RWPE1 (cell line): ENCODE measurements at regions not wholly inside any gene's neighbourhood (a gene's known extent, or its start where the extent isn't known, plus 50 kb on each side); places are given as distances from the start of the nearest gene placed in this dataset.
"Not testable (repeated sequence)": the region's sequence is repeated elsewhere in the genome, so short reads cannot be mapped to it uniquely, and the experiment has no call there.

Experiments
- CTCF ChIA-PET: fragments of 350-600 bp; sonication (Branson Sonifier 250); formaldehyde crosslinking; extraction: SDS; loops from one replicate; lab custom pipeline; 2021; lab: Yijun Ruan, JAX
- POLR2A ChIA-PET: fragments of 400-600 bp; formaldehyde crosslinking; extraction: SDS; loops from one replicate; lab custom pipeline; 2020; ENCODE audit warnings: antibody characterized with exemption; ENCODE audit not compliant: low non-redundant PET; lab: Yijun Ruan, JAX
- DNase-seq: peaks from one replicate; pipeline ENCODE4 v3.0.0; 2012; ENCODE audit warnings: low spot score
- H3K27ac ChIP-seq: fragments of 450-650 bp; 2 replicates; pipeline ENCODE4 v1.5.1; 2017
- CTCF ChIP-seq: fragments of 450-650 bp; conservative IDR thresholded peaks from 2 replicates; pipeline ENCODE4 v1.5.1; 2017; ENCODE audit warnings: low read depth, mild to moderate bottlenecking

- POLR2A ChIA-PET, DNase-seq, H3K27ac ChIP-seq, CTCF ChIA-PET: not testable (repeated sequence)
These were observed 88.6 kb upstream of the NFIL3 start for GRCh38 chr9:91512235-91512634.

GRCh38 chr9:91503673-91504081, 80.0 kb upstream of the NFIL3 start:
- ChIA-PET CTCF (no interaction called here), POLR2A (no interaction called here)
- TF ChIP-seq CTCF, result no peak
- no peak for DNase-seq
- no peak overlapping the region for H3K27ac ChIP-seq

GRCh38 chr9:91502913-91503672, 79.5 kb upstream of the NFIL3 start:
- ChIA-PET CTCF (no interaction called here), POLR2A (no interaction called here)
- no peak overlapping the region for H3K27ac ChIP-seq
- no peak for TF ChIP-seq CTCF
- no peak for DNase-seq

GRCh38 chr9:91502475-91502874, 78.8 kb upstream of the NFIL3 start:
- no peak for DNase-seq
- TF ChIP-seq CTCF, result no peak
- H3K27ac ChIP-seq, result no peak overlapping the region
- CTCF ChIA-PET, result interaction anchor here (0.8 kb wide), 1 partner anchor 69 kb away, joined by 4 read pairs; no protein-coding TSS in a partner anchor
- POLR2A ChIA-PET, result no interaction called here

GRCh38 chr9:91500509-91501014, 76.9 kb upstream of the NFIL3 start:
- POLR2A ChIA-PET, result no interaction called here
- H3K27ac ChIP-seq, result no peak overlapping the region
- CTCF ChIA-PET, result interaction anchor here (1.2 kb wide), 1 partner anchor 73 kb away, joined by 4 read pairs; no protein-coding TSS in a partner anchor
- DNase-seq, result peak; percentile 75
- TF ChIP-seq CTCF, result no peak

- POLR2A ChIA-PET, result no interaction called here
- H3K27ac ChIP-seq, result no peak overlapping the region
- CTCF ChIA-PET, result interaction anchor here (1.2 to 1.4 kb wide), 2 partner anchors 10 to 581 kb away, joined by 5 read pairs; no protein-coding TSS in a partner anchor
- no peak for DNase-seq
- no peak for TF ChIP-seq CTCF
These were observed 72.7 kb upstream of the NFIL3 start for GRCh38 chr9:91496351-91496750.

- no peak for TF ChIP-seq CTCF
- no peak overlapping the region for H3K27ac ChIP-seq
- CTCF ChIA-PET, result interaction anchor here (0.6 to 1.4 kb wide), 2 partner anchors 11 to 162 kb away, joined by 3 to 5 read pairs; no protein-coding TSS in a partner anchor
- POLR2A ChIA-PET, result no interaction called here
- peak; percentile 55 for DNase-seq
These were observed 71.8 kb upstream of the NFIL3 start for GRCh38 chr9:91495450-91495849.
